ENCODE measurements at regions not wholly inside any gene's neighbourhood (a gene's known extent, or its start where the extent isn't known, plus 50 kb on each side); places are given as distances from the start of the nearest gene placed in this dataset.

DNA sequence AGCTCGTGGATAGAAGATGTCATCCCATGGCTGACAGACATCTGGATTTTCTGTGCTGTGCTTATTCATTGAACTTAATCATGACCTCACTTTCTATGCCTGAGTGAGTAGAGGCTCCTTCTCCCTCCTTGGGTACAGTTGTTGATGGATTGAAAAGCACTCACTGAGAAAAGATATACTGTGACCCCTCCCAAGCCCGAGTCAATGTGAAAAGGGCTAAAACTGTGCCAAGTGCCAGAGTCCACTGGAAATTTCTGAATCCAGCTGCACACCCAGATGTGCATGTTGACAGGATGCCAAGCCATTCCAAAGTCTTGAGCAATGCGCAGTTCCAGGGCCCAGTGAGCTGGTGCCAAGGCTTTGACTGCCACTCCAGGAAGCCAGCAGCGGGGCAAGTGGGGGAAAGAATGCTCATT is 473.0 kb downstream of the NTRK2 start:
- TF ChIP-seq, protein P1, sequence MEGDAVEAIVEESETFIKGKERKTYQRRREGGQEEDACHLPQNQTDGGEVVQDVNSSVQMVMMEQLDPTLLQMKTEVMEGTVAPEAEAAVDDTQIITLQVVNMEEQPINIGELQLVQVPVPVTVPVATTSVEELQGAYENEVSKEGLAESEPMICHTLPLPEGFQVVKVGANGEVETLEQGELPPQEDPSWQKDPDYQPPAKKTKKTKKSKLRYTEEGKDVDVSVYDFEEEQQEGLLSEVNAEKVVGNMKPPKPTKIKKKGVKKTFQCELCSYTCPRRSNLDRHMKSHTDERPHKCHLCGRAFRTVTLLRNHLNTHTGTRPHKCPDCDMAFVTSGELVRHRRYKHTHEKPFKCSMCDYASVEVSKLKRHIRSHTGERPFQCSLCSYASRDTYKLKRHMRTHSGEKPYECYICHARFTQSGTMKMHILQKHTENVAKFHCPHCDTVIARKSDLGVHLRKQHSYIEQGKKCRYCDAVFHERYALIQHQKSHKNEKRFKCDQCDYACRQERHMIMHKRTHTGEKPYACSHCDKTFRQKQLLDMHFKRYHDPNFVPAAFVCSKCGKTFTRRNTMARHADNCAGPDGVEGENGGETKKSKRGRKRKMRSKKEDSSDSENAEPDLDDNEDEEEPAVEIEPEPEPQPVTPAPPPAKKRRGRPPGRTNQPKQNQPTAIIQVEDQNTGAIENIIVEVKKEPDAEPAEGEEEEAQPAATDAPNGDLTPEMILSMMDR (IDR thresholded peaks at IDR 0.05 in 8 of 11, conservative IDR thresholded peaks at IDR 0.05 in 3 of 11) = no peak
- TF ChIP-seq POLR2A (IDR thresholded peaks at IDR 0.05) = no peak

Measured in spleen (tissue), 7 donors.